ENCODE measurements at regions not wholly inside any gene's neighbourhood (a gene's known extent, or its start where the extent isn't known, plus 50 kb on each side); places are given as distances from the start of the nearest gene placed in this dataset.

- intact Hi-C loops (cut with DNase I, micrococcal nuclease) = no loop called here
- no peaks in the 10 kb centered on the region for H3K36me3 ChIP-seq (ENCODE audit: low read depth)
- no peaks in the 10 kb centered on the region for H3K9me3 ChIP-seq
- TF ChIP-seq CTCF (IDR thresholded peaks at IDR 0.05) = no peak
- H3K4me3 ChIP-seq = no peak overlapping the region
- ATAC-seq (no peak), DNase-seq (no peak)
- no peaks in the 10 kb centered on the region for H3K4me1 ChIP-seq (ENCODE audit: low read depth)
These were observed 910.7 kb downstream of the TBL1XR1 start for GRCh38 chr3:176286476-176287085.

GRCh38 chr3:176275538-176275937 lies 921.7 kb downstream of the TBL1XR1 start:
- Histone ChIP-seq H3K36me3 (ENCODE audit: low read depth) (no peaks in the 10 kb centered on the region), H3K9me3 (no peaks in the 10 kb centered on the region), H3K4me1 (ENCODE audit: low read depth) (no peaks in the 10 kb centered on the region), H3K4me3 (no peak overlapping the region)
- ATAC-seq (no peak), DNase-seq (no peak)
- no peak for TF ChIP-seq CTCF (IDR thresholded peaks at IDR 0.05)
- intact Hi-C loops (cut with DNase I, micrococcal nuclease) = no loop called here

- intact Hi-C loops (cut with DNase I, micrococcal nuclease) = no loop called here
- H3K36me3 ChIP-seq (ENCODE audit: low read depth) = no peaks in the 10 kb centered on the region
- no peak for TF ChIP-seq CTCF (IDR thresholded peaks at IDR 0.05)
- DNase-seq (no peak), ATAC-seq (no peak)
- H3K4me1 ChIP-seq (ENCODE audit: low read depth) = no peaks in the 10 kb centered on the region
- H3K4me3 ChIP-seq = no peak overlapping the region
- H3K9me3 ChIP-seq = no peaks in the 10 kb centered on the region
These were observed 922.2 kb downstream of the TBL1XR1 start for GRCh38 chr3:176275113-176275512.

GRCh38 chr3:176274161-176274560 lies 923.1 kb downstream of the TBL1XR1 start:
- ATAC-seq = peak; percentile 57
- no peaks in the 10 kb centered on the region for H3K9me3 ChIP-seq
- no peak overlapping the region for H3K4me3 ChIP-seq
- no peak for TF ChIP-seq CTCF (IDR thresholded peaks at IDR 0.05)
- H3K36me3 ChIP-seq (ENCODE audit: low read depth) = no peaks in the 10 kb centered on the region
- intact Hi-C loops (cut with DNase I, micrococcal nuclease) = no loop called here
- no peaks in the 10 kb centered on the region for H3K4me1 ChIP-seq (ENCODE audit: low read depth)
- DNase-seq = no peak

GRCh38 chr3:176262071-176262470 lies 935.2 kb downstream of the TBL1XR1 start:
- Histone ChIP-seq H3K36me3 (ENCODE audit: low read depth) (no peaks in the 10 kb centered on the region), H3K4me3 (no peak overlapping the region), H3K4me1 (ENCODE audit: low read depth) (no peaks in the 10 kb centered on the region), H3K9me3 (peaks cover 14% of the 10 kb centered on the region)
- intact Hi-C loops (cut with DNase I, micrococcal nuclease) = no loop called here
- no peak for TF ChIP-seq CTCF (IDR thresholded peaks at IDR 0.05)
- DNase-seq (no peak), ATAC-seq (peak; percentile 69)

- intact Hi-C loops (cut with DNase I, micrococcal nuclease) = no loop called here
- no peak for TF ChIP-seq CTCF (IDR thresholded peaks at IDR 0.05)
- Histone ChIP-seq H3K36me3 (ENCODE audit: low read depth) (no peaks in the 10 kb centered on the region), H3K4me3 (no peak overlapping the region), H3K4me1 (ENCODE audit: low read depth) (no peaks in the 10 kb centered on the region), H3K9me3 (no peaks in the 10 kb centered on the region)
- ATAC-seq (no peak), DNase-seq (no peak)
These were observed 950.1 kb downstream of the TBL1XR1 start for GRCh38 chr3:176247191-176247590.

All from mucosa of descending colon (tissue), 3 donors.